ENCODE measurements at regions not wholly inside any gene's neighbourhood (a gene's known extent, or its start where the extent isn't known, plus 50 kb on each side); places are given as distances from the start of the nearest gene placed in this dataset.

GRCh38 chr1:199168888-199169585 lies 530.2 kb downstream of the PTPRC start:
- no peak for DNase-seq

- no peak for DNase-seq
Measured at GRCh38 chr1:199170711-199171110, 531.9 kb downstream of the PTPRC start.

- no peak for DNase-seq
Measured at GRCh38 chr1:199172171-199173124, 533.6 kb downstream of the PTPRC start.

GRCh38 chr1:199173356-199173755 lies 534.5 kb downstream of the PTPRC start:
- peak in 1 of 5 donors; percentile 74 for DNase-seq

- no peak for DNase-seq
Measured at GRCh38 chr1:199174336-199174735, 535.5 kb downstream of the PTPRC start.

- no peak for DNase-seq
Measured at GRCh38 chr1:199176713-199177112, 537.9 kb downstream of the PTPRC start.

- no peak for DNase-seq
Measured at GRCh38 chr1:199177241-199177640, 538.4 kb downstream of the PTPRC start.

- DNase-seq = no peak
Measured at GRCh38 chr1:199178646-199179045, 539.8 kb downstream of the PTPRC start.

GRCh38 chr1:199182186-199182843 lies 543.5 kb downstream of the PTPRC start:
- DNase-seq = no peak

GRCh38 chr1:199184180-199184579 lies 545.3 kb downstream of the PTPRC start:
- no peak for DNase-seq

GRCh38 chr1:199194862-199195261 lies 556.0 kb downstream of the PTPRC start:
- DNase-seq = no peak

GRCh38 chr1:199197695-199198094 lies 558.9 kb downstream of the PTPRC start:
- DNase-seq = no peak

GRCh38 chr1:199202331-199202730 lies 563.5 kb downstream of the PTPRC start:
- DNase-seq = no peak

GRCh38 chr1:199204231-199204630 lies 565.4 kb downstream of the PTPRC start:
- no peak for DNase-seq

GRCh38 chr1:199205740-199206441 lies 567.1 kb downstream of the PTPRC start:
- DNase-seq = no peak

- DNase-seq = no peak
Measured at GRCh38 chr1:199208847-199209246, 570.0 kb downstream of the PTPRC start.

GRCh38 chr1:199218065-199218464 lies 579.2 kb downstream of the PTPRC start:
- peak in 1 of 5 donors; percentile 59 for DNase-seq

GRCh38 chr1:199218533-199218932 lies 579.7 kb downstream of the PTPRC start:
- no peak for DNase-seq

- no peak for DNase-seq
Measured at GRCh38 chr1:199220031-199220430, 581.2 kb downstream of the PTPRC start.

GRCh38 chr1:199221371-199222150 lies 582.7 kb downstream of the PTPRC start:
- DNase-seq = no peak

- no peak for DNase-seq
Measured at GRCh38 chr1:199223936-199224335, 585.1 kb downstream of the PTPRC start.

- DNase-seq = peak in 1 of 5 donors; percentile 78
Measured at GRCh38 chr1:199226163-199226562, 587.3 kb downstream of the PTPRC start.
